H9 (cell line): ENCODE measurements at regions not wholly inside any gene's neighbourhood (a gene's known extent, or its start where the extent isn't known, plus 50 kb on each side); places are given as distances from the start of the nearest gene placed in this dataset.

ENCODE experiments used
- DNase-seq: peaks from one replicate; pipeline ENCODE4 v3.0.0-alpha.2; 2017
- H2AFZ ChIP-seq: one replicate; pipeline ENCODE4 v1.6.1; 2013; ENCODE audit warnings: mild to moderate bottlenecking, low read length, control low read depth, moderate library complexity
- H2AK5ac ChIP-seq: 2 replicates; pipeline ENCODE4 v1.6.1; 2013; ENCODE audit warnings: low read length, control low read depth, mixed read lengths; ENCODE audit not compliant: insufficient read length
- H2BK120ac ChIP-seq: one replicate; pipeline ENCODE4 v1.6.1; 2013; ENCODE audit warnings: low read depth, mild to moderate bottlenecking, low read length, control low read depth, inconsistent platforms; ENCODE audit not compliant: poor library complexity, severe bottlenecking
- H2BK12ac ChIP-seq: 2 replicates; pipeline ENCODE4 v1.6.1; 2013; ENCODE audit warnings: low read length, control low read depth, mixed read lengths, low read depth; ENCODE audit not compliant: insufficient read length
- H2BK15ac ChIP-seq: 2 replicates; pipeline ENCODE4 v1.6.1; 2013; ENCODE audit warnings: low read depth, low read length, control low read depth
- H2BK20ac ChIP-seq: one replicate; pipeline ENCODE4 v1.6.1; 2013; ENCODE audit warnings: low read depth, mild to moderate bottlenecking, low read length, control low read depth, inconsistent platforms; ENCODE audit not compliant: poor library complexity, severe bottlenecking
- H2BK5ac ChIP-seq: 2 replicates; pipeline ENCODE4 v1.6.1; 2013; ENCODE audit warnings: low read length, control low read depth, mixed read lengths; ENCODE audit not compliant: insufficient read length
- H3K14ac ChIP-seq: 2 replicates; pipeline ENCODE4 v1.6.1; 2013; ENCODE audit warnings: low read length, control low read depth; ENCODE audit not compliant: insufficient read depth
- H3K18ac ChIP-seq: 2 replicates; pipeline ENCODE4 v1.6.1; 2013; ENCODE audit warnings: low read depth, mild to moderate bottlenecking, mixed read lengths, low read length, control low read depth; ENCODE audit not compliant: insufficient read length
- H3K23ac ChIP-seq: 2 replicates; pipeline ENCODE4 v1.6.1; 2013; ENCODE audit warnings: low read length, control low read depth, mixed read lengths, low read depth; ENCODE audit not compliant: insufficient read length
- H3K23me2 ChIP-seq: 2 replicates; pipeline ENCODE4 v1.6.1; 2013; ENCODE audit warnings: low read depth, mild to moderate bottlenecking, mixed read lengths, low read length, control low read depth; ENCODE audit not compliant: insufficient read length, poor library complexity, severe bottlenecking
- H3K27ac ChIP-seq: 2 replicates; pipeline ENCODE4 v1.5.1; 2013; ENCODE audit warnings: low read length, control low read depth, mixed read lengths, low read depth; ENCODE audit not compliant: insufficient read length
- H3K27me3 ChIP-seq: 2 replicates; pipeline ENCODE4 v1.6.1; 2013; ENCODE audit warnings: low read length, control low read depth, inconsistent platforms; ENCODE audit not compliant: insufficient read depth
- H3K4ac ChIP-seq: 2 replicates; pipeline ENCODE4 v1.6.1; 2013; ENCODE audit warnings: low read depth, mild to moderate bottlenecking, control low read depth, inconsistent platforms, low read length, moderate library complexity
- H3K4me1 ChIP-seq: 2 replicates; pipeline ENCODE4 v1.6.1; 2013; ENCODE audit warnings: low read length, control low read depth, inconsistent platforms; ENCODE audit not compliant: insufficient read depth
- H3K4me2 ChIP-seq: 2 replicates; pipeline ENCODE4 v1.6.1; 2013; ENCODE audit warnings: low read length, control low read depth, mixed read lengths; ENCODE audit not compliant: insufficient read length, insufficient read depth
- H3K56ac ChIP-seq: 2 replicates; pipeline ENCODE4 v1.6.1; 2013; ENCODE audit warnings: low read depth, mild to moderate bottlenecking, mixed read lengths, low read length, control low read depth; ENCODE audit not compliant: insufficient read length
- H3K79me1 ChIP-seq: 2 replicates; pipeline ENCODE4 v1.6.1; 2013; ENCODE audit warnings: low read depth, mild to moderate bottlenecking, moderate library complexity, low read length, control low read depth, inconsistent platforms; ENCODE audit not compliant: insufficient read depth, poor library complexity, severe bottlenecking
- H3K79me2 ChIP-seq: 2 replicates; pipeline ENCODE4 v1.6.1; 2013; ENCODE audit warnings: low read length, control low read depth, inconsistent platforms; ENCODE audit not compliant: insufficient read depth
- H3K9ac ChIP-seq: 2 replicates; pipeline ENCODE4 v1.6.1; 2013; ENCODE audit warnings: low read length, control low read depth, mixed read lengths; ENCODE audit not compliant: insufficient read length; ENCODE audit errors: extremely low read depth
- H3K9me3 ChIP-seq: one replicate; pipeline ENCODE4 v1.6.1; 2013; ENCODE audit warnings: low read depth, low read length, inconsistent platforms; ENCODE audit not compliant: control insufficient read depth
- H3T11ph ChIP-seq: one replicate; pipeline ENCODE4 v1.6.1; 2013; ENCODE audit warnings: mild to moderate bottlenecking, low read length, control low read depth, inconsistent platforms
- H4K20me1 ChIP-seq: one replicate; pipeline ENCODE4 v1.6.1; 2013; ENCODE audit not compliant: control insufficient read depth, insufficient read length, insufficient read depth
- H4K5ac ChIP-seq: 2 replicates; pipeline ENCODE4 v1.6.1; 2013; ENCODE audit warnings: low read depth, mild to moderate bottlenecking, mixed read lengths, low read length, control low read depth; ENCODE audit not compliant: insufficient read length
- H4K8ac ChIP-seq: replicated peaks from 2 replicates; pipeline ENCODE4 v1.6.1; 2013; ENCODE audit warnings: low read length, control low read depth, mixed read lengths, low read depth; ENCODE audit not compliant: insufficient read length
- H4K91ac ChIP-seq: 2 replicates; pipeline ENCODE4 v1.6.1; 2013; ENCODE audit warnings: low read depth, mild to moderate bottlenecking, moderate library complexity, mixed read lengths, low read length, control low read depth; ENCODE audit not compliant: insufficient read length
- H3K27ac Mint-ChIP-seq, 3 experiments: 2 replicates in 2 of 3; 3 replicates in 1 of 3; pipeline ENCODE4 v1.8.0; 2020 to 2021; ENCODE audit warnings: mixed read lengths in 3 of 3, mild to moderate bottlenecking in 1 of 3, moderate library complexity in 1 of 3
- H3K27me3 Mint-ChIP-seq: 2 replicates; pipeline ENCODE4 v1.8.0; 2021; ENCODE audit warnings: low read depth, mild to moderate bottlenecking, moderate library complexity, mixed read lengths
- H3K36me3 Mint-ChIP-seq, 3 experiments: 2 replicates in 2 of 3; 3 replicates in 1 of 3; pipeline ENCODE4 v1.8.0; 2020 to 2021; ENCODE audit warnings: low read depth in 3 of 3, mixed read lengths in 3 of 3; ENCODE audit not compliant: insufficient read depth in 1 of 3
- H3K4me1 Mint-ChIP-seq, 2 experiments: 2 replicates each; pipeline ENCODE4 v1.8.0; 2020; ENCODE audit warnings: mixed read lengths in 2 of 2
- H3K4me3 Mint-ChIP-seq, 2 experiments: 2 replicates in 1 of 2; 3 replicates in 1 of 2; pipeline ENCODE4 v1.8.0; 2020 to 2021; ENCODE audit warnings: mild to moderate bottlenecking in 2 of 2, mixed read lengths in 2 of 2, moderate library complexity in 1 of 2
- H3K9me3 Mint-ChIP-seq, 2 experiments: 2 replicates in 1 of 2; 3 replicates in 1 of 2; pipeline ENCODE4 v1.8.0; 2020; ENCODE audit warnings: mild to moderate bottlenecking in 2 of 2, mixed read lengths in 2 of 2, moderate library complexity in 1 of 2
- CTCF ChIP-seq: fragments of 200-600 bp; sonication (generic); conservative IDR thresholded peaks from 3 replicates; pipeline ENCODE4 v1.8.0; 2021; ENCODE audit warnings: antibody characterized with exemption, mild to moderate bottlenecking
- WGBS: extraction: QIAGEN DNeasy Blood & Tissue Kit; methylation state at CpG from one replicate; pipeline ENCODE4 v1.1.7; 2013; ENCODE audit warnings: missing lambda C conversion rate, low lambda C conversion rate, mixed read lengths; ENCODE audit not compliant: insufficient read length; ENCODE audit errors: extremely low coverage; 5-methylcytosine and 5-hydroxymethylcytosine counted together

- no peaks in the 10 kb centered on the region for H3K27me3 ChIP-seq
- H3K27ac ChIP-seq, result no peak overlapping the region
- no peak overlapping the region for H3K56ac ChIP-seq
- no peaks in the 10 kb centered on the region; the same call in 1 of the 2 replicates for H3K4me1 ChIP-seq
- no peak overlapping the region for H4K5ac ChIP-seq
- H3K9ac ChIP-seq, result no peak overlapping the region
- H3K14ac ChIP-seq, result no peak overlapping the region
- H2BK15ac ChIP-seq, result no peak overlapping the region
- no peak overlapping the region for H2AFZ ChIP-seq
- no peak overlapping the region for H2AK5ac ChIP-seq
- Mint-ChIP-seq H3K36me3 (peaks cover 0 to 2% (median 0%) of the 10 kb centered on the region in 3 experiments; a peak in 1 of 7 replicates), H3K4me3 (no peak overlapping the region), H3K4me1 (peaks cover 6 to 8% of the 10 kb centered on the region in 2 experiments; a peak in 3 of 4 replicates), H3K27me3 (peaks cover 7% of the 10 kb centered on the region), H3K9me3 (peaks cover 0 to 5% of the 10 kb centered on the region in 2 experiments; a peak in 3 of 5 replicates), H3K27ac (peak overlapping the region in 1 of 3 experiments; percentile 86; a peak in 2 of 7 replicates)
- H3T11ph ChIP-seq, result no peak overlapping the region
- no CpG with 5 or more reads among the region's 16 CpGs for WGBS
- H4K8ac ChIP-seq, result no peak overlapping the region
- H2BK120ac ChIP-seq, result no peak overlapping the region
- H3K23ac ChIP-seq, result no peak overlapping the region
- H3K18ac ChIP-seq, result no peak overlapping the region
- no peaks in the 10 kb centered on the region for H4K20me1 ChIP-seq
- H4K91ac ChIP-seq, result no peak overlapping the region
- no peak overlapping the region for H2BK20ac ChIP-seq
- H2BK5ac ChIP-seq, result no peak overlapping the region
- H3K23me2 ChIP-seq, result no peaks in the 10 kb centered on the region
- H3K4ac ChIP-seq, result no peak overlapping the region
- H3K79me1 ChIP-seq, result no peaks in the 10 kb centered on the region
- H3K79me2 ChIP-seq, result no peaks in the 10 kb centered on the region
- H3K4me2 ChIP-seq, result no peak overlapping the region
- H2BK12ac ChIP-seq, result no peak overlapping the region
- no peak for TF ChIP-seq CTCF
- DNase-seq, result peak; percentile 22
- no peaks in the 10 kb centered on the region for H3K9me3 ChIP-seq
These were observed 242.5 kb downstream of the ERMARD start for GRCh38 chr6:169993861-169994481.
